GM21619 (cell line): ENCODE measurements at regions not wholly inside any gene's neighbourhood (a gene's known extent, or its start where the extent isn't known, plus 50 kb on each side); places are given as distances from the start of the nearest gene placed in this dataset.

Source experiments
- ATAC-seq: cut with Tn5 transposase; IDR thresholded peaks from one replicate; pipeline ENCODE4 v1.9.1; 2021; ENCODE audit not compliant: unreplicated experiment

GRCh38 chr17:71337938-71338337 is 782.9 kb upstream of the SOX9 start:
- ATAC-seq, result no peak

GRCh38 chr17:71338396-71338795 is 782.4 kb upstream of the SOX9 start:
- no peak for ATAC-seq

GRCh38 chr17:71339206-71339605 is 781.6 kb upstream of the SOX9 start:
- no peak for ATAC-seq

- ATAC-seq, result no peak
Observed at GRCh38 chr17:71342737-71343136, 778.1 kb upstream of the SOX9 start.

- ATAC-seq, result no peak
Observed at GRCh38 chr17:71349908-71350600, 770.8 kb upstream of the SOX9 start.

GRCh38 chr17:71360301-71360700 is 760.5 kb upstream of the SOX9 start:
- no peak for ATAC-seq

- no peak for ATAC-seq
Observed at GRCh38 chr17:71361656-71362450, 759.0 kb upstream of the SOX9 start.

GRCh38 chr17:71363661-71364060 is 757.2 kb upstream of the SOX9 start:
- ATAC-seq, result no peak

GRCh38 chr17:71371809-71372208 is 749.0 kb upstream of the SOX9 start:
- no peak for ATAC-seq

GRCh38 chr17:71375948-71376347 is 744.9 kb upstream of the SOX9 start:
- ATAC-seq, result no peak

GRCh38 chr17:71376933-71377332 is 743.9 kb upstream of the SOX9 start:
- ATAC-seq, result no peak

GRCh38 chr17:71378036-71378435 is 742.8 kb upstream of the SOX9 start:
- no peak for ATAC-seq

GRCh38 chr17:71378741-71379140 is 742.1 kb upstream of the SOX9 start:
- ATAC-seq, result no peak

GRCh38 chr17:71379512-71379911 is 741.3 kb upstream of the SOX9 start:
- ATAC-seq, result no peak

- ATAC-seq, result no peak
Observed at GRCh38 chr17:71380535-71380934, 740.3 kb upstream of the SOX9 start.

- ATAC-seq, result no peak
Observed at GRCh38 chr17:71380936-71381335, 739.9 kb upstream of the SOX9 start.

- no peak for ATAC-seq
Observed at GRCh38 chr17:71383091-71383490, 737.7 kb upstream of the SOX9 start.

- ATAC-seq, result no peak
Observed at GRCh38 chr17:71387456-71387855, 733.4 kb upstream of the SOX9 start.

GRCh38 chr17:71392715-71393567 is 727.9 kb upstream of the SOX9 start:
- ATAC-seq, result no peak

GRCh38 chr17:71395901-71396300 is 724.9 kb upstream of the SOX9 start:
- no peak for ATAC-seq

GRCh38 chr17:71396711-71397110 is 724.1 kb upstream of the SOX9 start:
- no peak for ATAC-seq

- no peak for ATAC-seq
Observed at GRCh38 chr17:71398025-71398424, 722.8 kb upstream of the SOX9 start.
